ENCODE measurements at regions not wholly inside any gene's neighbourhood (a gene's known extent, or its start where the extent isn't known, plus 50 kb on each side); places are given as distances from the start of the nearest gene placed in this dataset.

GRCh38 chr9:135210676-135211523 is 123.4 kb downstream of the OLFM1 start:
- Histone ChIP-seq H4K20me1 (ENCODE audit: insufficient read depth, low read length, poor library complexity, severe bottlenecking) (no peaks in the 10 kb centered on the region), H3K79me2 (ENCODE audit: insufficient read depth, low read length) (no peaks in the 10 kb centered on the region), H3K36me3 (ENCODE audit: insufficient read depth, low read length) (no peaks in the 10 kb centered on the region), H3K4me2 (ENCODE audit: low read depth, low read length, poor library complexity, severe bottlenecking) (no peak overlapping the region), H3K9me2 (replicated peaks; ENCODE audit: low read depth, low read length) (no peaks in the 10 kb centered on the region), H3K9ac (ENCODE audit: low read depth, low read length, poor library complexity, severe bottlenecking) (no peak overlapping the region), H3F3A (ENCODE audit: low read depth) (no peaks in the 10 kb centered on the region), H3K27me3 (ENCODE audit: insufficient read depth, low read length, poor library complexity, severe bottlenecking) (no peaks in the 10 kb centered on the region), H3K9me3 (ENCODE audit: insufficient read depth, low read depth, low read length) (peaks cover 23% of the 10 kb centered on the region; the same call in 1 of the 2 replicates), H3K4me3 (ENCODE audit: low read length, poor library complexity, severe bottlenecking) (no peak overlapping the region), H3K4me1 (ENCODE audit: insufficient read depth, low read length, poor library complexity, severe bottlenecking) (no peaks in the 10 kb centered on the region), H2AFZ (ENCODE audit: low read length) (no peak overlapping the region)
- TF ChIP-seq EZH2phosphoT487 (IDR thresholded peaks at IDR 0.05; ENCODE audit: borderline replicate concordance) (no peak), CTCF (conservative IDR thresholded peaks at IDR 0.05; ENCODE audit: low read length) (no peak)

GRCh38 chr9:135211524-135211890 is 124.0 kb downstream of the OLFM1 start:
- H2AFZ ChIP-seq (ENCODE audit: low read length): no peak overlapping the region
- no peaks in the 10 kb centered on the region for H3K36me3 ChIP-seq (ENCODE audit: insufficient read depth, low read length)
- no peak for TF ChIP-seq CTCF (conservative IDR thresholded peaks at IDR 0.05; ENCODE audit: low read length)
- TF ChIP-seq EZH2phosphoT487 (IDR thresholded peaks at IDR 0.05; ENCODE audit: borderline replicate concordance): no peak
- no peak overlapping the region for H3K4me2 ChIP-seq (ENCODE audit: low read depth, low read length, poor library complexity, severe bottlenecking)
- no peaks in the 10 kb centered on the region for H3K4me1 ChIP-seq (ENCODE audit: insufficient read depth, low read length, poor library complexity, severe bottlenecking)
- no peaks in the 10 kb centered on the region for H3K79me2 ChIP-seq (ENCODE audit: insufficient read depth, low read length)
- no peaks in the 10 kb centered on the region for H4K20me1 ChIP-seq (ENCODE audit: insufficient read depth, low read length, poor library complexity, severe bottlenecking)
- H3K9me2 ChIP-seq (replicated peaks; ENCODE audit: low read depth, low read length): no peaks in the 10 kb centered on the region
- peaks cover 23% of the 10 kb centered on the region; the same call in 1 of the 2 replicates for H3K9me3 ChIP-seq (ENCODE audit: insufficient read depth, low read depth, low read length)
- no peak overlapping the region for H3K9ac ChIP-seq (ENCODE audit: low read depth, low read length, poor library complexity, severe bottlenecking)
- no peak overlapping the region for H3K4me3 ChIP-seq (ENCODE audit: low read length, poor library complexity, severe bottlenecking)
- no peaks in the 10 kb centered on the region for H3K27me3 ChIP-seq (ENCODE audit: insufficient read depth, low read length, poor library complexity, severe bottlenecking)
- H3F3A ChIP-seq (ENCODE audit: low read depth): no peaks in the 10 kb centered on the region

- H3K79me2 ChIP-seq (ENCODE audit: insufficient read depth, low read length): no peaks in the 10 kb centered on the region
- no peak overlapping the region for H3K9ac ChIP-seq (ENCODE audit: low read depth, low read length, poor library complexity, severe bottlenecking)
- no peaks in the 10 kb centered on the region for H3K27me3 ChIP-seq (ENCODE audit: insufficient read depth, low read length, poor library complexity, severe bottlenecking)
- no peaks in the 10 kb centered on the region for H3K4me1 ChIP-seq (ENCODE audit: insufficient read depth, low read length, poor library complexity, severe bottlenecking)
- H3K9me2 ChIP-seq (replicated peaks; ENCODE audit: low read depth, low read length): no peaks in the 10 kb centered on the region
- no peaks in the 10 kb centered on the region for H3F3A ChIP-seq (ENCODE audit: low read depth)
- H2AFZ ChIP-seq (ENCODE audit: low read length): no peak overlapping the region
- no peak overlapping the region for H3K4me3 ChIP-seq (ENCODE audit: low read length, poor library complexity, severe bottlenecking)
- no peaks in the 10 kb centered on the region for H3K36me3 ChIP-seq (ENCODE audit: insufficient read depth, low read length)
- H3K9me3 ChIP-seq (ENCODE audit: insufficient read depth, low read depth, low read length): peaks cover 23% of the 10 kb centered on the region; the same call in 1 of the 2 replicates
- TF ChIP-seq CTCF (conservative IDR thresholded peaks at IDR 0.05; ENCODE audit: low read length): no peak
- no peak for TF ChIP-seq EZH2phosphoT487 (IDR thresholded peaks at IDR 0.05; ENCODE audit: borderline replicate concordance)
- H3K4me2 ChIP-seq (ENCODE audit: low read depth, low read length, poor library complexity, severe bottlenecking): no peak overlapping the region
- H4K20me1 ChIP-seq (ENCODE audit: insufficient read depth, low read length, poor library complexity, severe bottlenecking): no peaks in the 10 kb centered on the region
Measured at GRCh38 chr9:135212961-135213360, 125.5 kb downstream of the OLFM1 start.

Measured in Loucy (cell line).